Transverse colon (tissue), 4 donors: ENCODE measurements at regions not wholly inside any gene's neighbourhood (a gene's known extent, or its start where the extent isn't known, plus 50 kb on each side); places are given as distances from the start of the nearest gene placed in this dataset.

Experiments used
- DNase-seq: peaks from one replicate; pipeline ENCODE4 v3.0.0-alpha.2; 2019
- H3K27ac ChIP-seq, 4 donors: fragments of 200-600 bp; sonication (generic); 2 replicates each; pipeline ENCODE4 v1.5.1; 2016 to 2018; ENCODE audit warnings: inconsistent platforms in 4 of 4
- H3K27me3 ChIP-seq: fragments of 200-600 bp; sonication (generic); 2 replicates; pipeline ENCODE4 v1.5.1; 2017; ENCODE audit warnings: inconsistent platforms
- H3K36me3 ChIP-seq, 4 donors: fragments of 200-600 bp; sonication (generic); 2 replicates each; pipeline ENCODE4 v1.5.1; 2017 to 2019; ENCODE audit warnings: inconsistent platforms in 4 of 4
- H3K4me1 ChIP-seq, 4 donors: fragments of 200-600 bp; sonication (generic); 2 replicates each; pipeline ENCODE4 v1.5.1; 2017 to 2020; ENCODE audit warnings: inconsistent platforms in 4 of 4
- H3K4me3 ChIP-seq, 4 donors: fragments of 200-600 bp; sonication (generic); 1 replicate in 1 of 4; 2 replicates in 3 of 4; pipeline versions ENCODE4 v1.5.1 to v1.6.1; 2017 to 2019; ENCODE audit warnings: inconsistent platforms in 4 of 4
- H3K9me3 ChIP-seq, 2 donors: fragments of 200-600 bp; sonication (generic); 2 replicates each; pipeline ENCODE4 v1.5.1; 2017 to 2019; ENCODE audit warnings: inconsistent platforms in 2 of 2
- EP300 ChIP-seq: sonication (generic); formaldehyde crosslinking; IDR thresholded peaks from one replicate; pipeline ENCODE4 v1.6.1; 2017; ENCODE audit warnings: antibody characterized with exemption, low read depth
- POLR2A ChIP-seq: fragments of 450-650 bp; IDR thresholded peaks from one replicate; pipeline ENCODE4 v1.6.1; 2016; ENCODE audit warnings: antibody characterized with exemption, mild to moderate bottlenecking, moderate library complexity
- POLR2AphosphoS5 ChIP-seq, 3 donors: sonication (generic); formaldehyde crosslinking; IDR thresholded peaks; one replicate each; pipeline ENCODE4 v1.6.1; 2016; ENCODE audit warnings: antibody characterized with exemption in 3 of 3
- WGBS, 2 donors: methylation state at CpG; one replicate each; pipeline ENCODE4 v1.1.5; 2018; ENCODE audit warnings: low coverage in 1 of 2; 5-methylcytosine and 5-hydroxymethylcytosine counted together
- in situ Hi-C, 4 donors: fragments of 200-750 bp; cut with MboI; loops; one replicate each; pipeline versions ENCODE4 v1.15.0 to v1.15.1; 2017; ENCODE audit warnings: low sequenced_read_pairs in 3 of 4, low pct_ligation_motif_present in 1 of 4, low pct_unique_long_range_greater_than_20kb in 1 of 4
- intact Hi-C: fragments of 100-400 bp; cut with DNase I; formaldehyde crosslinking; loops from one replicate; pipeline ENCODE4 v1.15.1; 2023; ENCODE audit warnings: low total_unique reads
- TF ChIP-seq, protein P1 (sequence below), 5 experiments: fragments of 200-600 bp in 3 of 5; fragments of 450-650 bp in 2 of 5; sonication (generic) in 3 of 5; IDR thresholded peaks; 1 replicate in 2 of 5; 2 replicates in 3 of 5; pipeline ENCODE4 v1.5.1; 2016 to 2017; ENCODE audit warnings: antibody characterized with exemption in 5 of 5, inconsistent platforms in 3 of 5, mild to moderate bottlenecking in 2 of 5, moderate library complexity in 1 of 5

DNA sequence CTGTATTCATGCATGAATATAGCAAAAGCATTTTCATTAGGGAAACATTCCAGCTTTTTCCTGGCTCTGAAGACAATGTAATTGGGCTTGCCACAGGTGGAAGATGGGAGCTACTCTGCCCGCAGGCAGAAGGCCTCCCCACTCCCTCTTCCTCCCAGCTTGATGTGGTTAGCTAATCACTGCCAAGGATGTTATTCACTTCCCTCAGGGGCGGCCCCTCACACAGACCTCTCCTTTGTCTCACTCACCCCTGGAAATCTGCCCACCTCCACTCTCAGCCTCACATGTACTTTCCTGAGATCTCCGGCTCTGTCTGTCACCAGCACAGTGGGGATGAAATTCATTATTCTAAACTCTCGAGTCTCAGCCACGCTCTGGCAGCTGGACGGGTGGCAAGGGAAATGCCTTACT is 100.7 kb downstream of the ANKRD60 start:
- TF ChIP-seq, protein P1, sequence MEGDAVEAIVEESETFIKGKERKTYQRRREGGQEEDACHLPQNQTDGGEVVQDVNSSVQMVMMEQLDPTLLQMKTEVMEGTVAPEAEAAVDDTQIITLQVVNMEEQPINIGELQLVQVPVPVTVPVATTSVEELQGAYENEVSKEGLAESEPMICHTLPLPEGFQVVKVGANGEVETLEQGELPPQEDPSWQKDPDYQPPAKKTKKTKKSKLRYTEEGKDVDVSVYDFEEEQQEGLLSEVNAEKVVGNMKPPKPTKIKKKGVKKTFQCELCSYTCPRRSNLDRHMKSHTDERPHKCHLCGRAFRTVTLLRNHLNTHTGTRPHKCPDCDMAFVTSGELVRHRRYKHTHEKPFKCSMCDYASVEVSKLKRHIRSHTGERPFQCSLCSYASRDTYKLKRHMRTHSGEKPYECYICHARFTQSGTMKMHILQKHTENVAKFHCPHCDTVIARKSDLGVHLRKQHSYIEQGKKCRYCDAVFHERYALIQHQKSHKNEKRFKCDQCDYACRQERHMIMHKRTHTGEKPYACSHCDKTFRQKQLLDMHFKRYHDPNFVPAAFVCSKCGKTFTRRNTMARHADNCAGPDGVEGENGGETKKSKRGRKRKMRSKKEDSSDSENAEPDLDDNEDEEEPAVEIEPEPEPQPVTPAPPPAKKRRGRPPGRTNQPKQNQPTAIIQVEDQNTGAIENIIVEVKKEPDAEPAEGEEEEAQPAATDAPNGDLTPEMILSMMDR (IDR thresholded peaks at IDR 0.05) = no peak
- TF ChIP-seq POLR2AphosphoS5 (IDR thresholded peaks at IDR 0.05) (no peak), POLR2A (no peak), EP300 (no peak)
- Histone ChIP-seq H3K27me3 (peaks cover 9% of the 10 kb centered on the region), H3K9me3 (no peaks in the 10 kb centered on the region), H3K4me3 (no peak overlapping the region), H3K36me3 (no peaks in the 10 kb centered on the region), H3K27ac (no peak overlapping the region), H3K4me1 (peaks cover 0 to 11% (median 5%) of the 10 kb centered on the region in 4 donors)
- in situ Hi-C loops (no loop called here), intact Hi-C loops (no loop called here)
- WGBS, 2 donors = 20 to 54% methylated on average over 1 to 6 of the region's 6 CpGs
- DNase-seq = no peak

DNA sequence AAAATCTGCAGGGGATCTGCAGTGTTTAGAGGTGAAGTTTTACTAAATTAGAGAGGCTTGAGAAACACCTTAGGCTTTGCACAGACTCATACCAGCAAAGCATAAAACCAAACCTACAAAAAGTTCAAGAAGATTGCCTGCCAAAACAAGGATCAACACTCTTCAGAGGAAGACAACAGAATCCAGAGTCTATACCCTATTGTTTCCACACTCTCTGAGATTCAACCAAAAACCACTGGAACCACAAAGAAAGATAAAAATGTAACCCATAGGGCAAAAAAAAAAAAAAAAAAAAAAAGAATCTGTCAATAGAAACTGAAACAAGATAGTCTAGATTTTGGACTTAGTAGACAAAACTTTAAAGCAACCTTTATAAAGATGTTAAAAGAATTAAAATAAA is 102.7 kb downstream of the ANKRD60 start:
- TF ChIP-seq POLR2A (no peak), EP300 (no peak), POLR2AphosphoS5 (IDR thresholded peaks at IDR 0.05) (no peak)
- TF ChIP-seq, protein P1 (IDR thresholded peaks at IDR 0.05) = no peak
- in situ Hi-C loops (no loop called here), intact Hi-C loops (no loop called here)
- no peak for DNase-seq
- H3K4me3 ChIP-seq = no peak overlapping the region
- H3K4me1 ChIP-seq = peaks cover 0 to 5% (median 0%) of the 10 kb centered on the region in 4 donors
- no peaks in the 10 kb centered on the region for H3K27me3 ChIP-seq
- H3K9me3 ChIP-seq = no peaks in the 10 kb centered on the region
- H3K36me3 ChIP-seq = no peaks in the 10 kb centered on the region
- no peak overlapping the region for H3K27ac ChIP-seq

DNA sequence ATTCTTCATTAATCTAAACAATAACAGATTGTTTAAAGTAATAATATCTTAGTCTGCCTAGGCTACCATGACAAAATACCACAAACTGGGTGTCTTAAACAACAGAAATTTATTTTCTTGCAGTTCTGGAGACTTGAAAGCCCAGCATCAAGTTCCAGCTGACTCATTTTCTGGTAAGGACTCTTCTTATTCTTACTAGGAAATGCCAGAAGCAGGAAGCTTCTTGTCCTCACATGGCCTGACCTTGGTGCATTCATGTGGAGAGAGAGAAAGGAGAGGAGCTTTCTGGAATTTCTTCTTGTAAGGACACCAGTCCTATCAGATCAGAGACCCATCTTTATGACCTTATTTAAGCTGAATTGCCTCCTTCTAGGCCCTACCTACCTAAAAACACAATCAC is 110.5 kb downstream of the ANKRD60 start:
- H3K27ac ChIP-seq = no peak overlapping the region
- in situ Hi-C loops (no loop called here), intact Hi-C loops (no loop called here)
- no peak overlapping the region for H3K4me3 ChIP-seq
- no peaks in the 10 kb centered on the region for H3K36me3 ChIP-seq
- no peaks in the 10 kb centered on the region for H3K27me3 ChIP-seq
- H3K4me1 ChIP-seq = no peaks in the 10 kb centered on the region
- TF ChIP-seq EP300 (no peak), POLR2AphosphoS5 (IDR thresholded peaks at IDR 0.05) (no peak), POLR2A (no peak)
- TF ChIP-seq, protein P1 (IDR thresholded peaks at IDR 0.05) = no peak
- no peak for DNase-seq
- peaks cover 0 to 7% of the 10 kb centered on the region in 2 donors for H3K9me3 ChIP-seq

DNA sequence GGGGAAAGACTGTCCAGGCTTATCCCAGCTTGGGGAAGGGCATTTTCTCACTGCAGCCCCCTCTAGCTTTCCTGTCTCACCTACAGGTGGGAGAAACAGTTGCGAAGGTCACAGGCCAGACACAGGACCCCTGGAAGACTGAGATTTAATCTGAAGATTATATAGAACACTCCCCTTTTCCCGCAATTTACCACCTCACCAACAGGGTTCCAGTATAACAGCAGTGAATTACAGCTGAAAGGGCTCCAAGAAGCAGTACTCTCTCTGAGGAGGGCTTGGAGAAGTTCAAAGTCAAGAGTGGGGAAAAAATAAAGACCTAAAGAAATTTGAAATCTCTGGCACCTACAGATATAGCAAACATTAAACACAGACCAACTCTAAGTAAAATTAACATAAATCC is 111.9 kb downstream of the ANKRD60 start:
- no peak for DNase-seq
- no peaks in the 10 kb centered on the region for H3K4me1 ChIP-seq
- H3K9me3 ChIP-seq = peaks cover 0 to 7% of the 10 kb centered on the region in 2 donors
- no peaks in the 10 kb centered on the region for H3K27me3 ChIP-seq
- in situ Hi-C loops = no loop called here
- H3K27ac ChIP-seq = no peak overlapping the region
- H3K4me3 ChIP-seq = no peak overlapping the region
- intact Hi-C loops = no loop called here
- TF ChIP-seq POLR2AphosphoS5 (IDR thresholded peaks at IDR 0.05) (no peak), POLR2A (no peak), EP300 (no peak)
- TF ChIP-seq, protein P1 (IDR thresholded peaks at IDR 0.05) = no peak
- H3K36me3 ChIP-seq = no peaks in the 10 kb centered on the region
- 95% methylated on average over 2 of the region's 2 CpGs; no CpG with 5 or more reads in 1 of the 2 donors for WGBS, 2 donors
